Stimulated activated CD4-positive, alpha-beta T cell treated with anti-CD3 and anti-CD28 coated beads, Interleukin-1b, Interleukin-23, amount 100 ng/mL, for 24 hours (primary cell): ENCODE measurements at regions not wholly inside any gene's neighbourhood (a gene's known extent, or its start where the extent isn't known, plus 50 kb on each side); places are given as distances from the start of the nearest gene placed in this dataset.

Experiments
- DNase-seq, 4 experiments: peaks; one replicate each; pipeline ENCODE4 v3.0.0-alpha.2; 2020; ENCODE audit warnings: low read depth in 4 of 4, low spot score in 1 of 4

- no peak for DNase-seq
These were observed 419.6 kb upstream of the B3GALT2 start for GRCh38 chr1:193606035-193606434.

- no peak for DNase-seq
These were observed 416.3 kb upstream of the B3GALT2 start for GRCh38 chr1:193602705-193603104.

- DNase-seq: no peak
These were observed 406.9 kb upstream of the B3GALT2 start for GRCh38 chr1:193593147-193593885.

- DNase-seq: no peak
These were observed 405.9 kb upstream of the B3GALT2 start for GRCh38 chr1:193592317-193592716.

- DNase-seq: no peak
These were observed 403.7 kb upstream of the B3GALT2 start for GRCh38 chr1:193590102-193590501.

GRCh38 chr1:193589597-193590040 is 403.2 kb upstream of the B3GALT2 start:
- no peak for DNase-seq

GRCh38 chr1:193588311-193589082 is 402.1 kb upstream of the B3GALT2 start:
- no peak for DNase-seq

GRCh38 chr1:193584731-193585239 is 398.4 kb upstream of the B3GALT2 start:
- DNase-seq: no peak

- no peak for DNase-seq
These were observed 394.9 kb upstream of the B3GALT2 start for GRCh38 chr1:193581341-193581740.

- no peak for DNase-seq
These were observed 394.0 kb upstream of the B3GALT2 start for GRCh38 chr1:193580419-193580818.

- DNase-seq: no peak
These were observed 392.9 kb upstream of the B3GALT2 start for GRCh38 chr1:193579323-193579722.

- DNase-seq: no peak
These were observed 388.5 kb upstream of the B3GALT2 start for GRCh38 chr1:193574913-193575312.

- DNase-seq: no peak
These were observed 383.5 kb upstream of the B3GALT2 start for GRCh38 chr1:193569983-193570269.

GRCh38 chr1:193569096-193569982 is 382.9 kb upstream of the B3GALT2 start:
- DNase-seq: no peak

- DNase-seq: no peak
These were observed 382.1 kb upstream of the B3GALT2 start for GRCh38 chr1:193568512-193568911.

GRCh38 chr1:193567937-193568336 is 381.5 kb upstream of the B3GALT2 start:
- no peak for DNase-seq

- DNase-seq: no peak
These were observed 380.3 kb upstream of the B3GALT2 start for GRCh38 chr1:193566735-193567134.

- no peak for DNase-seq
These were observed 379.7 kb upstream of the B3GALT2 start for GRCh38 chr1:193565971-193566577.

- no peak for DNase-seq
These were observed 375.7 kb upstream of the B3GALT2 start for GRCh38 chr1:193562121-193562520.

- no peak for DNase-seq
These were observed 372.1 kb upstream of the B3GALT2 start for GRCh38 chr1:193558491-193559028.
